ENCODE measurements at regions not wholly inside any gene's neighbourhood (a gene's known extent, or its start where the extent isn't known, plus 50 kb on each side); places are given as distances from the start of the nearest gene placed in this dataset.

DNA sequence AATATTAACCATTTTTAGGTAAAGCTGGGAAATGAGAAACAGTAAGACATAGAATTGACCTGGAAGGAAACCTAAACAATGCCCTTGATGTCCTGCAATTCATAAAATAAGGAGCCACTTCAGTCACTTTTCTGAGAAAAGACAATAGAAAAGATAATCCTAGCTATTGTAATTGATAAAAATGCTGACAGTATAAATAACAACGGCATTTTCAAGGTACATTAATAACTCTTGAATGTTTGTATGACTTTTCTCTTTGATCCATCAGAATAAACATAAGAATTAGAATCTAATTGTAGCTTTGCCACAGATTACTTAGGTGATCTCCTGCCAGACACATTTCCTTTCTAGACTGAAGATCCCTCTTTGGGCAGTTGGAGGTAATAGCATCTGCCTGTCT is 719.5 kb downstream of the SLC4A3 start:
- TF ChIP-seq POLR2A (IDR thresholded peaks at IDR 0.05) (no peak), POLR2AphosphoS5 (IDR thresholded peaks at IDR 0.05) (no peak)
- TF ChIP-seq, protein P1, sequence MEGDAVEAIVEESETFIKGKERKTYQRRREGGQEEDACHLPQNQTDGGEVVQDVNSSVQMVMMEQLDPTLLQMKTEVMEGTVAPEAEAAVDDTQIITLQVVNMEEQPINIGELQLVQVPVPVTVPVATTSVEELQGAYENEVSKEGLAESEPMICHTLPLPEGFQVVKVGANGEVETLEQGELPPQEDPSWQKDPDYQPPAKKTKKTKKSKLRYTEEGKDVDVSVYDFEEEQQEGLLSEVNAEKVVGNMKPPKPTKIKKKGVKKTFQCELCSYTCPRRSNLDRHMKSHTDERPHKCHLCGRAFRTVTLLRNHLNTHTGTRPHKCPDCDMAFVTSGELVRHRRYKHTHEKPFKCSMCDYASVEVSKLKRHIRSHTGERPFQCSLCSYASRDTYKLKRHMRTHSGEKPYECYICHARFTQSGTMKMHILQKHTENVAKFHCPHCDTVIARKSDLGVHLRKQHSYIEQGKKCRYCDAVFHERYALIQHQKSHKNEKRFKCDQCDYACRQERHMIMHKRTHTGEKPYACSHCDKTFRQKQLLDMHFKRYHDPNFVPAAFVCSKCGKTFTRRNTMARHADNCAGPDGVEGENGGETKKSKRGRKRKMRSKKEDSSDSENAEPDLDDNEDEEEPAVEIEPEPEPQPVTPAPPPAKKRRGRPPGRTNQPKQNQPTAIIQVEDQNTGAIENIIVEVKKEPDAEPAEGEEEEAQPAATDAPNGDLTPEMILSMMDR (IDR thresholded peaks at IDR 0.05), result no peak

Measured in transverse colon (tissue), 4 donors.